Mesenchymal stem cell (in vitro differentiated cells and primary cell): ENCODE measurements at regions not wholly inside any gene's neighbourhood (a gene's known extent, or its start where the extent isn't known, plus 50 kb on each side); places are given as distances from the start of the nearest gene placed in this dataset.

Experiments
- DNase-seq: peaks from one replicate; pipeline ENCODE4 v3.0.0-alpha.2; 2013
- H2AFZ ChIP-seq: one replicate; pipeline ENCODE4 v1.6.1; 2013; ENCODE audit warnings: low read depth, mild to moderate bottlenecking, control low read depth, inconsistent platforms, low read length, moderate library complexity
- H2AK5ac ChIP-seq: 2 replicates; pipeline ENCODE4 v1.6.1; 2013; ENCODE audit warnings: low read length, moderate library complexity, mild to moderate bottlenecking, inconsistent platforms; ENCODE audit not compliant: severe bottlenecking
- H2BK120ac ChIP-seq: one replicate; pipeline ENCODE4 v1.6.1; 2013; ENCODE audit warnings: low read depth, mild to moderate bottlenecking, inconsistent platforms, low read length, moderate library complexity
- H2BK12ac ChIP-seq, 2 experiments: one replicate each; pipeline ENCODE4 v1.6.1; 2013; ENCODE audit warnings: inconsistent platforms in 2 of 2, low read length in 2 of 2, mild to moderate bottlenecking in 2 of 2, moderate library complexity in 2 of 2, control low read depth in 1 of 2
- H2BK15ac ChIP-seq: one replicate; pipeline ENCODE4 v1.6.1; 2013; ENCODE audit warnings: mild to moderate bottlenecking, low read depth, inconsistent platforms; ENCODE audit not compliant: poor library complexity, severe bottlenecking
- H2BK5ac ChIP-seq: 2 replicates; pipeline ENCODE4 v1.6.1; 2013; ENCODE audit warnings: low read depth, mild to moderate bottlenecking, low read length, control low read depth, inconsistent platforms; ENCODE audit not compliant: poor library complexity, severe bottlenecking
- H3K14ac ChIP-seq, 2 experiments: one replicate each; pipeline ENCODE4 v1.6.1; 2013; ENCODE audit warnings: inconsistent platforms in 2 of 2, low read length in 2 of 2, control low read depth in 1 of 2, mild to moderate bottlenecking in 1 of 2, moderate library complexity in 1 of 2
- H3K18ac ChIP-seq, 2 experiments: one replicate each; pipeline ENCODE4 v1.6.1; 2013; ENCODE audit warnings: inconsistent platforms in 2 of 2, low read length in 2 of 2, control low read depth in 1 of 2, low read depth in 1 of 2, mild to moderate bottlenecking in 1 of 2
- H3K23ac ChIP-seq, 2 experiments: one replicate each; pipeline ENCODE4 v1.6.1; 2013; ENCODE audit warnings: inconsistent platforms in 2 of 2, low read length in 2 of 2, mild to moderate bottlenecking in 2 of 2, moderate library complexity in 2 of 2, control low read depth in 1 of 2
- H3K27ac ChIP-seq: 2 replicates; pipeline ENCODE4 v1.5.1; 2013; ENCODE audit warnings: mild to moderate bottlenecking, moderate library complexity, low read length, control low read depth, inconsistent platforms; ENCODE audit not compliant: poor library complexity, severe bottlenecking
- H3K27me3 ChIP-seq, 2 experiments: 2 replicates each; pipeline versions ENCODE4 v1.6.1 to v1.7.0; 2013; ENCODE audit warnings: low read length in 2 of 2, mild to moderate bottlenecking in 2 of 2, moderate library complexity in 2 of 2, control low read depth in 1 of 2, inconsistent platforms in 1 of 2; ENCODE audit not compliant: control insufficient read depth in 1 of 2, insufficient read depth in 1 of 2
- H3K36me3 ChIP-seq, 2 experiments: 2 replicates each; pipeline versions ENCODE4 v1.6.1 to v1.7.0; 2013; ENCODE audit warnings: low read length in 2 of 2, control low read depth in 1 of 2, inconsistent platforms in 1 of 2, low read depth in 1 of 2, mild to moderate bottlenecking in 1 of 2; ENCODE audit not compliant: insufficient read depth in 2 of 2, control insufficient read depth in 1 of 2
- H3K4ac ChIP-seq, 2 experiments: one replicate each; pipeline ENCODE4 v1.6.1; 2013; ENCODE audit warnings: inconsistent platforms in 2 of 2, low read length in 2 of 2, mild to moderate bottlenecking in 2 of 2, moderate library complexity in 2 of 2, control low read depth in 1 of 2, low read depth in 1 of 2
- H3K4me1 ChIP-seq: 2 replicates; pipeline ENCODE4 v1.6.1; 2013; ENCODE audit warnings: low read depth, low read length, control low read depth; ENCODE audit not compliant: control insufficient read depth, insufficient read depth
- H3K4me2 ChIP-seq: 2 replicates; pipeline ENCODE4 v1.6.1; 2013; ENCODE audit warnings: low read length, mild to moderate bottlenecking, inconsistent platforms; ENCODE audit not compliant: poor library complexity, severe bottlenecking
- H3K4me3 ChIP-seq, 2 experiments: 2 replicates each; pipeline versions ENCODE4 v1.5.1 to v1.7.0; 2013; ENCODE audit warnings: low read length in 2 of 2, mild to moderate bottlenecking in 2 of 2, control low read depth in 1 of 2, low read depth in 1 of 2; ENCODE audit not compliant: insufficient read depth in 1 of 2
- H3K79me1 ChIP-seq: replicated peaks from 2 replicates; pipeline ENCODE4 v1.6.1; 2013; ENCODE audit warnings: mild to moderate bottlenecking, control low read depth, low read length, inconsistent platforms; ENCODE audit not compliant: poor library complexity, severe bottlenecking
- H3K9ac ChIP-seq: 2 replicates; pipeline ENCODE4 v1.7.0; 2013; ENCODE audit warnings: mild to moderate bottlenecking, low read length, moderate library complexity
- H3K9me3 ChIP-seq: 2 replicates; pipeline ENCODE4 v1.7.0; 2013; ENCODE audit warnings: mild to moderate bottlenecking, low read length; ENCODE audit not compliant: control insufficient read depth
- H4K8ac ChIP-seq: one replicate; pipeline ENCODE4 v1.6.1; 2013; ENCODE audit warnings: inconsistent platforms, mild to moderate bottlenecking, low read length, moderate library complexity
- H4K91ac ChIP-seq: one replicate; pipeline ENCODE4 v1.6.1; 2013; ENCODE audit warnings: mild to moderate bottlenecking, low read length, inconsistent platforms
- whole genome bisulfite sequencing: methylation state at CpG from one replicate; pipeline ENCODE4 v1.1.7; 2013; ENCODE audit warnings: mixed read lengths; 5-methylcytosine and 5-hydroxymethylcytosine counted together

GRCh38 chr16:17749706-17750105 lies 278.9 kb upstream of the XYLT1 start:
- Histone ChIP-seq H2BK120ac (no peak overlapping the region), H3K27ac (no peak overlapping the region), H3K4me1 (no peaks in the 10 kb centered on the region), H2BK5ac (no peak overlapping the region), H4K8ac (no peak overlapping the region), H3K9ac (no peak overlapping the region), H2AK5ac (no peak overlapping the region), H3K4me3 (no peak overlapping the region), H3K4ac (no peak overlapping the region), H2AFZ (no peak overlapping the region), H3K79me1 (no peaks in the 10 kb centered on the region), H3K36me3 (no peaks in the 10 kb centered on the region), H3K27me3 (peaks cover 0 to 31% of the 10 kb centered on the region in 2 experiments), H3K14ac (no peak overlapping the region), H4K91ac (no peak overlapping the region), H3K18ac (no peak overlapping the region), H2BK12ac (no peak overlapping the region), H3K9me3 (peaks cover 1% of the 10 kb centered on the region), H3K4me2 (no peak overlapping the region), H3K23ac (no peak overlapping the region), H2BK15ac (no peak overlapping the region)
- no CpG with 5 or more reads among the region's 1 CpG for WGBS
- no peak for DNase-seq

- H2BK120ac ChIP-seq, result no peak overlapping the region
- H3K23ac ChIP-seq, result no peak overlapping the region
- no peak overlapping the region for H3K4me2 ChIP-seq
Measured at GRCh38 chr16:17748044-17748719, 277.4 kb upstream of the XYLT1 start.

GRCh38 chr16:17747081-17747756 lies 276.5 kb upstream of the XYLT1 start:
- 51% methylated on average over 4 of the region's 5 CpGs for WGBS

More at GRCh38 chr16:17748044-17748719, 277.4 kb upstream of the XYLT1 start:
- no peak overlapping the region for H2BK15ac ChIP-seq
- H3K79me1 ChIP-seq, result no peaks in the 10 kb centered on the region
- H3K36me3 ChIP-seq, result no peaks in the 10 kb centered on the region
- no peak overlapping the region for H3K9ac ChIP-seq
- H3K18ac ChIP-seq, result no peak overlapping the region
- no peak overlapping the region for H2BK12ac ChIP-seq
- no peak overlapping the region for H3K4ac ChIP-seq
- no peak overlapping the region for H2AK5ac ChIP-seq
- no peak overlapping the region for H3K4me3 ChIP-seq
- no peaks in the 10 kb centered on the region for H3K9me3 ChIP-seq
- no peak overlapping the region for H3K14ac ChIP-seq
- H4K8ac ChIP-seq, result no peak overlapping the region
- DNase-seq, result no peak
- no peaks in the 10 kb centered on the region for H3K4me1 ChIP-seq
- H3K27me3 ChIP-seq, result peaks cover 0 to 42% of the 10 kb centered on the region in 2 experiments
- WGBS, result 71% methylated on average over 9 of the region's 11 CpGs
- H2BK5ac ChIP-seq, result no peak overlapping the region
- no peak overlapping the region for H2AFZ ChIP-seq
- no peak overlapping the region for H3K27ac ChIP-seq
- H4K91ac ChIP-seq, result no peak overlapping the region

GRCh38 chr16:17744921-17745572 lies 274.3 kb upstream of the XYLT1 start:
- DNase-seq, result no peak
- Histone ChIP-seq H2BK120ac (no peak overlapping the region), H3K27me3 (peaks cover 0 to 46% of the 10 kb centered on the region in 2 experiments), H4K8ac (no peak overlapping the region), H3K4ac (no peak overlapping the region), H3K9me3 (no peaks in the 10 kb centered on the region), H2AFZ (no peak overlapping the region), H3K9ac (peak overlapping the region; percentile 64), H2BK5ac (no peak overlapping the region), H3K4me3 (peak overlapping the region in 1 of 2 experiments; percentile 73), H3K4me2 (no peak overlapping the region), H3K36me3 (no peaks in the 10 kb centered on the region), H3K27ac (no peak overlapping the region), H3K79me1 (no peaks in the 10 kb centered on the region), H4K91ac (no peak overlapping the region), H3K18ac (no peak overlapping the region), H3K23ac (no peak overlapping the region), H2BK15ac (no peak overlapping the region), H2BK12ac (no peak overlapping the region), H2AK5ac (no peak overlapping the region), H3K4me1 (no peaks in the 10 kb centered on the region), H3K14ac (no peak overlapping the region)
- WGBS, result 47% methylated on average over 14 of the region's 15 CpGs

More at GRCh38 chr16:17747081-17747756, 276.5 kb upstream of the XYLT1 start:
- Histone ChIP-seq H3K4me1 (no peaks in the 10 kb centered on the region), H2BK120ac (no peak overlapping the region), H2BK12ac (no peak overlapping the region), H3K27ac (no peak overlapping the region), H3K9me3 (no peaks in the 10 kb centered on the region), H3K36me3 (no peaks in the 10 kb centered on the region), H4K8ac (no peak overlapping the region), H2AK5ac (no peak overlapping the region), H3K4me3 (no peak overlapping the region), H3K79me1 (no peaks in the 10 kb centered on the region), H3K4ac (no peak overlapping the region), H3K9ac (no peak overlapping the region), H3K23ac (no peak overlapping the region), H3K14ac (no peak overlapping the region), H3K4me2 (no peak overlapping the region), H2BK15ac (no peak overlapping the region), H2AFZ (no peak overlapping the region), H4K91ac (no peak overlapping the region), H2BK5ac (no peak overlapping the region), H3K18ac (no peak overlapping the region), H3K27me3 (peaks cover 0 to 44% of the 10 kb centered on the region in 2 experiments)
- DNase-seq, result no peak
